ENCODE measurements at regions not wholly inside any gene's neighbourhood (a gene's known extent, or its start where the extent isn't known, plus 50 kb on each side); places are given as distances from the start of the nearest gene placed in this dataset.
"Not testable (repeated sequence)": the region's sequence is repeated elsewhere in the genome, so short reads cannot be mapped to it uniquely, and the experiment has no call there.

DNA sequence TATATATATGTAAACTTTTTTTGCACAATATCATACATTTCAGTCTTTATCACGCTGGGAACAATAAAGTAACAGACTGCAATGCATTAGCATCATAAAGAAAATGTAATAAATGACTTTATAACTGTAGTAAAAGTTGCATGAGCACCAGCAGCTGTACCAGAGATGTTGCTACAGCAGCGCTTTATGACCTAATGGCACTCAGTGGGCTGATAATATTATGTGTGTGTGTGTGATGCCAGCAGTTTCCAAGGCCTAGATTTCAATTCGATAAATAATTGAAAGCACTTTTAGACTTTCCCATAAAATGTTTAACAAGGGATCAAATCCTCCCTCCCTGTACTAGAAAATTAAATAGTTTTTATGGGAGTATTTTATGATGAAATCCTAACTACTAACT, 367.6 kb upstream of the AGA start:
- peaks cover 0 to 4% of the 10 kb centered on the region in 2 donors for H3K4me1 ChIP-seq (ENCODE audit: control insufficient read depth in 1 of 2, insufficient read depth in 2 of 2, low read length in 2 of 2)
- no peak overlapping the region for H3K9ac ChIP-seq (ENCODE audit: low read depth in 1 of 2, low read length in 2 of 2)
- H3K27ac ChIP-seq (ENCODE audit: low read depth, low read length): no peak overlapping the region
- no peaks in the 10 kb centered on the region for H3K9me3 ChIP-seq (ENCODE audit: control insufficient read depth in 1 of 2, low read length in 2 of 2)
- H3K27me3 ChIP-seq (ENCODE audit: control insufficient read depth in 1 of 2, insufficient read depth in 2 of 2, low read length in 2 of 2): no peaks in the 10 kb centered on the region
- no peaks in the 10 kb centered on the region for H3K36me3 ChIP-seq (ENCODE audit: control insufficient read depth in 1 of 2, insufficient read depth in 2 of 2, low read length in 2 of 2)
- H3K4me3 ChIP-seq (ENCODE audit: low read depth in 1 of 2, low read length in 2 of 2): no peak overlapping the region

- H3K36me3 ChIP-seq (ENCODE audit: control insufficient read depth in 1 of 2, insufficient read depth in 2 of 2, low read length in 2 of 2): no peaks in the 10 kb centered on the region
- H3K27me3 ChIP-seq (ENCODE audit: control insufficient read depth in 1 of 2, insufficient read depth in 2 of 2, low read length in 2 of 2): no peaks in the 10 kb centered on the region
- no peak overlapping the region for H3K4me3 ChIP-seq (ENCODE audit: low read depth in 1 of 2, low read length in 2 of 2)
- no peak overlapping the region for H3K9ac ChIP-seq (ENCODE audit: low read depth in 1 of 2, low read length in 2 of 2)
- H3K4me1 ChIP-seq (ENCODE audit: control insufficient read depth in 1 of 2, insufficient read depth in 2 of 2, low read length in 2 of 2): peaks cover 0 to 4% of the 10 kb centered on the region in 2 donors
- no peak overlapping the region for H3K27ac ChIP-seq (ENCODE audit: low read depth, low read length)
- H3K9me3 ChIP-seq (ENCODE audit: control insufficient read depth in 1 of 2, low read length in 2 of 2): no peaks in the 10 kb centered on the region
Measured at GRCh38 chr4:177810220-177810619, 368.0 kb upstream of the AGA start.

GRCh38 chr4:177818392-177818791, 376.2 kb upstream of the AGA start:
- H3K9ac ChIP-seq (ENCODE audit: low read depth in 1 of 2, low read length in 2 of 2); H3K4me1 ChIP-seq (ENCODE audit: control insufficient read depth in 1 of 2, insufficient read depth in 2 of 2, low read length in 2 of 2): not testable (repeated sequence)

GRCh38 chr4:177826973-177827372, 384.7 kb upstream of the AGA start:
- Histone ChIP-seq H3K4me3 (ENCODE audit: low read depth in 1 of 2, low read length in 2 of 2) (no peak overlapping the region), H3K27ac (ENCODE audit: low read depth, low read length) (no peak overlapping the region), H3K9me3 (ENCODE audit: control insufficient read depth in 1 of 2, low read length in 2 of 2) (no peaks in the 10 kb centered on the region), H3K9ac (ENCODE audit: low read depth in 1 of 2, low read length in 2 of 2) (no peak overlapping the region), H3K27me3 (ENCODE audit: control insufficient read depth in 1 of 2, insufficient read depth in 2 of 2, low read length in 2 of 2) (no peaks in the 10 kb centered on the region), H3K36me3 (ENCODE audit: control insufficient read depth in 1 of 2, insufficient read depth in 2 of 2, low read length in 2 of 2) (no peaks in the 10 kb centered on the region), H3K4me1 (ENCODE audit: control insufficient read depth in 1 of 2, insufficient read depth in 2 of 2, low read length in 2 of 2) (no peaks in the 10 kb centered on the region)

More at GRCh38 chr4:177818392-177818791, 376.2 kb upstream of the AGA start:
- not testable (repeated sequence) for H3K36me3 ChIP-seq (ENCODE audit: control insufficient read depth in 1 of 2, insufficient read depth in 2 of 2, low read length in 2 of 2); H3K4me3 ChIP-seq (ENCODE audit: low read depth in 1 of 2, low read length in 2 of 2); H3K27me3 ChIP-seq (ENCODE audit: control insufficient read depth in 1 of 2, insufficient read depth in 2 of 2, low read length in 2 of 2); H3K27ac ChIP-seq (ENCODE audit: low read depth, low read length); H3K9me3 ChIP-seq (ENCODE audit: control insufficient read depth in 1 of 2, low read length in 2 of 2)

- no peak overlapping the region for H3K27ac ChIP-seq (ENCODE audit: low read depth, low read length)
- no peaks in the 10 kb centered on the region for H3K9me3 ChIP-seq (ENCODE audit: control insufficient read depth in 1 of 2, low read length in 2 of 2)
- no peaks in the 10 kb centered on the region for H3K4me1 ChIP-seq (ENCODE audit: control insufficient read depth in 1 of 2, insufficient read depth in 2 of 2, low read length in 2 of 2)
- no peak overlapping the region for H3K9ac ChIP-seq (ENCODE audit: low read depth in 1 of 2, low read length in 2 of 2)
- no peak overlapping the region for H3K4me3 ChIP-seq (ENCODE audit: low read depth in 1 of 2, low read length in 2 of 2)
- H3K27me3 ChIP-seq (ENCODE audit: control insufficient read depth in 1 of 2, insufficient read depth in 2 of 2, low read length in 2 of 2): no peaks in the 10 kb centered on the region
- no peaks in the 10 kb centered on the region for H3K36me3 ChIP-seq (ENCODE audit: control insufficient read depth in 1 of 2, insufficient read depth in 2 of 2, low read length in 2 of 2)
Measured at GRCh38 chr4:177841258-177841657, 399.0 kb upstream of the AGA start.

GRCh38 chr4:177853229-177853628, 411.0 kb upstream of the AGA start:
- no peak overlapping the region for H3K27ac ChIP-seq (ENCODE audit: low read depth, low read length)
- H3K9ac ChIP-seq (ENCODE audit: low read depth in 1 of 2, low read length in 2 of 2): no peak overlapping the region
- H3K36me3 ChIP-seq (ENCODE audit: control insufficient read depth in 1 of 2, insufficient read depth in 2 of 2, low read length in 2 of 2): no peaks in the 10 kb centered on the region
- no peaks in the 10 kb centered on the region for H3K4me1 ChIP-seq (ENCODE audit: control insufficient read depth in 1 of 2, insufficient read depth in 2 of 2, low read length in 2 of 2)
- peaks cover 0 to 3% of the 10 kb centered on the region in 2 donors for H3K9me3 ChIP-seq (ENCODE audit: control insufficient read depth in 1 of 2, low read length in 2 of 2)
- no peaks in the 10 kb centered on the region for H3K27me3 ChIP-seq (ENCODE audit: control insufficient read depth in 1 of 2, insufficient read depth in 2 of 2, low read length in 2 of 2)
- no peak overlapping the region for H3K4me3 ChIP-seq (ENCODE audit: low read depth in 1 of 2, low read length in 2 of 2)

- no peaks in the 10 kb centered on the region for H3K36me3 ChIP-seq (ENCODE audit: control insufficient read depth in 1 of 2, insufficient read depth in 2 of 2, low read length in 2 of 2)
- no peak overlapping the region for H3K4me3 ChIP-seq (ENCODE audit: low read depth in 1 of 2, low read length in 2 of 2)
Measured at GRCh38 chr4:177855507-177856197, 413.4 kb upstream of the AGA start.

DNA sequence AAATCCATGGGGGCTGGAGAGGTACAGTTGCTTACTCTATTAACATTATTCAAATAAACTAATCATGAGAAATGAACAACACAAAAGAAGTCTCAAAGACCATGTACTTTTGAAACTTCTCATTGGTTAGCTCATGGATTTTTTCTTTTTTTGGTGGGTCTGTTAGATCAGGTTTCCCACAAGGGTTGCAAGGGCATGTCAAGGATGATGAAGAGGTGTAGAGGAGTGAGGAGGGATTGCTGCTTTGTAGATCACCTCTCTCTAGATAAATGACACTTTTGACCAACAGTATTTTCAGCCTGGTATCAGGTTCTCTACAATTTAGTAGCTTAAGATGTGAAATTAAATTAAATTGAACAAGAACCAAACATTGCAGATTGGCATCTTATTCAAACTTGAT, 417.9 kb upstream of the AGA start:
- no peak overlapping the region for H3K9ac ChIP-seq (ENCODE audit: low read depth in 1 of 2, low read length in 2 of 2)

More at GRCh38 chr4:177855507-177856197, 413.4 kb upstream of the AGA start:
- Histone ChIP-seq H3K9ac (ENCODE audit: low read depth in 1 of 2, low read length in 2 of 2) (no peak overlapping the region), H3K4me1 (ENCODE audit: control insufficient read depth in 1 of 2, insufficient read depth in 2 of 2, low read length in 2 of 2) (no peaks in the 10 kb centered on the region), H3K9me3 (ENCODE audit: control insufficient read depth in 1 of 2, low read length in 2 of 2) (peaks cover 0 to 3% of the 10 kb centered on the region in 2 donors), H3K27ac (ENCODE audit: low read depth, low read length) (no peak overlapping the region), H3K27me3 (ENCODE audit: control insufficient read depth in 1 of 2, insufficient read depth in 2 of 2, low read length in 2 of 2) (no peaks in the 10 kb centered on the region)

DNA sequence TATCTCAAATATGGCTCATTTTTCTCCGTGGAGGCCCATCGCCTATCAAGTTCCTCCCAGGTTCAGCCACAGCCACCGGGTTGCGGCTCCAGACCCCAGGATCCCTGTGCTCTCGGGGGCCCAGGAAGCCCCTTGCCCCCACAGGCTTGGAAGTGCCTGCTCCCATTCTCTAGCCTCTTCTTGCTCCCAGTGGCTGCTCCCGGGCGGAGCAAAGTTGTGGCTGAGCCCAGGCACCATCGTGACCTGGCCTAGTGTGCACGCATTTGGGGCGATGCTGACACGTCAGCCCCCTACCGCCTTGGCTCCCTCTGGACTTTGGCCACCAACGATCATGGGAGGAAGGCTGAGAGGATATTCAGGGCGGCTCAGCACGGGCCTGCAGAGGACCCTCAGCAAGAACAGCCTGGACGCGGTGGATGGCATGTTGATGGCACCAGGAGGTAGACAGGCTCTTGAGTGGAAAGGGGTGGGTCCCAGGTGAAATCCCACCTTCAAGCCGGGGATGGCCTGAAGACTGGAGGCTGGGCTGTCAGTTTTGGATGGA, 419.4 kb upstream of the AGA start:
- no peak overlapping the region for H3K9ac ChIP-seq (ENCODE audit: low read depth in 1 of 2, low read length in 2 of 2)
- no peaks in the 10 kb centered on the region for H3K9me3 ChIP-seq (ENCODE audit: control insufficient read depth in 1 of 2, low read length in 2 of 2)
- H3K27me3 ChIP-seq (ENCODE audit: control insufficient read depth in 1 of 2, insufficient read depth in 2 of 2, low read length in 2 of 2): no peaks in the 10 kb centered on the region

More for the DNA sequence above, 417.9 kb upstream of the AGA start:
- no peaks in the 10 kb centered on the region for H3K9me3 ChIP-seq (ENCODE audit: control insufficient read depth in 1 of 2, low read length in 2 of 2)
- H3K36me3 ChIP-seq (ENCODE audit: control insufficient read depth in 1 of 2, insufficient read depth in 2 of 2, low read length in 2 of 2): no peaks in the 10 kb centered on the region
- H3K27me3 ChIP-seq (ENCODE audit: control insufficient read depth in 1 of 2, insufficient read depth in 2 of 2, low read length in 2 of 2): no peaks in the 10 kb centered on the region
- H3K4me3 ChIP-seq (ENCODE audit: low read depth in 1 of 2, low read length in 2 of 2): no peak overlapping the region
- no peak overlapping the region for H3K27ac ChIP-seq (ENCODE audit: low read depth, low read length)
- no peaks in the 10 kb centered on the region for H3K4me1 ChIP-seq (ENCODE audit: control insufficient read depth in 1 of 2, insufficient read depth in 2 of 2, low read length in 2 of 2)

DNA sequence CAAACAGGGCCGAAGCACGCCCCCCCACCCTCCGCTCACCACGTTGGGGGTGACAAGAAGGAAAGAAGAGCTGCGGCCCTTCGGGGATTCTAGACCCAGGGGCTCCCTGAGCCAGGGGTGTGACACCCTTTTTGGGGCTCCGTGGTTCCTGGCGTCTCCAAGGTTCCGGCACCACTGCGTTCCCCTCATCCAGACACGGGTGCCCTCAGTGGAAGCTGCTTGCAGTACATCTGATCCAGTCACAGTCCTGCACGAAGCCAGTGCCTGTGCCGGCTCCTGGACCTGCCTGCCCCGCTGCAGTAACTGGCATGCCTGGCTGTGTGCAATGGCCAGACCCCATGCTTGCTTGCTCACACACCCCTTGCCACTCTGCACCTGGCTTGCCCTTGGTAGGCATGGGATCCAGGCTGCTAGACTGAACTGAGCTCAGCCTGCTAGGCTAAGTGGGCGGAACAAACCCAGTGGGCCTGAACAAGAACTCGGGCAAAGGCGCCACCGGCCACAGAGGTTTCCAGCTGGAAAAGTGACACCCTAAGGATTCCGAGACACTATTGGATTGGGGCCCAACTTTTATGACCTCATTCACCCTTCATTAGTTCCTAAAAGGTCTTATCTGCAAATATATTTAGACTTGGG, 420.4 kb upstream of the AGA start:
- Histone ChIP-seq H3K36me3 (ENCODE audit: control insufficient read depth in 1 of 2, insufficient read depth in 2 of 2, low read length in 2 of 2) (no peaks in the 10 kb centered on the region), H3K27ac (ENCODE audit: low read depth, low read length) (no peak overlapping the region), H3K9ac (ENCODE audit: low read depth in 1 of 2, low read length in 2 of 2) (no peak overlapping the region), H3K4me1 (ENCODE audit: control insufficient read depth in 1 of 2, insufficient read depth in 2 of 2, low read length in 2 of 2) (no peaks in the 10 kb centered on the region), H3K4me3 (ENCODE audit: low read depth in 1 of 2, low read length in 2 of 2) (no peak overlapping the region), H3K27me3 (ENCODE audit: control insufficient read depth in 1 of 2, insufficient read depth in 2 of 2, low read length in 2 of 2) (no peaks in the 10 kb centered on the region), H3K9me3 (ENCODE audit: control insufficient read depth in 1 of 2, low read length in 2 of 2) (no peaks in the 10 kb centered on the region)

More for the DNA sequence above, 419.4 kb upstream of the AGA start:
- Histone ChIP-seq H3K27ac (ENCODE audit: low read depth, low read length) (no peak overlapping the region), H3K4me1 (ENCODE audit: control insufficient read depth in 1 of 2, insufficient read depth in 2 of 2, low read length in 2 of 2) (no peaks in the 10 kb centered on the region), H3K36me3 (ENCODE audit: control insufficient read depth in 1 of 2, insufficient read depth in 2 of 2, low read length in 2 of 2) (no peaks in the 10 kb centered on the region), H3K4me3 (ENCODE audit: low read depth in 1 of 2, low read length in 2 of 2) (no peak overlapping the region)
